SKM-1 (cell line): ENCODE measurements at regions not wholly inside any gene's neighbourhood (a gene's known extent, or its start where the extent isn't known, plus 50 kb on each side); places are given as distances from the start of the nearest gene placed in this dataset.

Experiments used
- DNase-seq: peaks from one replicate; lab custom pipeline; 2025; ENCODE audit not compliant: unreplicated experiment; lab: John Stamatoyannopoulos, UW

GRCh38 chr4:44071959-44072955, 376.4 kb downstream of the KCTD8 start:
- DNase-seq = no peak

GRCh38 chr4:44086753-44087152, 361.9 kb downstream of the KCTD8 start:
- no peak for DNase-seq

GRCh38 chr4:44093390-44093789, 355.2 kb downstream of the KCTD8 start:
- DNase-seq = no peak

- DNase-seq = no peak
Measured at GRCh38 chr4:44098973-44099372, 349.6 kb downstream of the KCTD8 start.

- no peak for DNase-seq
Measured at GRCh38 chr4:44100456-44100855, 348.2 kb downstream of the KCTD8 start.

GRCh38 chr4:44118971-44119680, 329.5 kb downstream of the KCTD8 start:
- DNase-seq = no peak

- no peak for DNase-seq
Measured at GRCh38 chr4:44120646-44121045, 328.0 kb downstream of the KCTD8 start.

GRCh38 chr4:44121210-44121609, 327.4 kb downstream of the KCTD8 start:
- DNase-seq = no peak
